Stimulated activated CD4-positive, alpha-beta T cell treated with anti-CD3 and anti-CD28 coated beads, Interleukin-2, amount 100 ng/mL, for 48 hours (primary cell): ENCODE measurements at regions not wholly inside any gene's neighbourhood (a gene's known extent, or its start where the extent isn't known, plus 50 kb on each side); places are given as distances from the start of the nearest gene placed in this dataset.

Experiments
- DNase-seq, 2 donors: peaks; one replicate each; pipeline ENCODE4 v3.0.0-alpha.2; 2020

- DNase-seq: no peak
Observed at GRCh38 chr9:108167136-108167900, 677.7 kb upstream of the KLF4 start.

DNA sequence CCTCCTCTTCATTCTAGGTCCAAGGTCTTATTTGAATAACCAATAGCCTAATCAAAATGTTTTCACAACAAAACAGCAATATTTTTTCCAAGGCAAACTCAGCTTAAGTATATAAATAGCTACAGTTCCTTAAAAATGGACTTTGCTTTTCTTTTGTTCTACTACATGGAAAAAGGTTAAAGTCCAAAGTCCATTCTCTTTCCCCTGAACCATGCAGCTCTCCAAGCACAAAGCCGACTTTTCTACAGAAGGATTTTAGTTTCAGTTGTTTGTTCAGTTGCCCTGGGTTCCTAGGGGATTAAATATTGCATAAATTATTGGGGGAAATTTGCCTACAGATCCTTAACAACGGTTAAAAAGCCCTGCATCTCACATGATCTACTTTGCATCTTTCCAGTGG is 677.0 kb upstream of the KLF4 start:
- no peak for DNase-seq

DNA sequence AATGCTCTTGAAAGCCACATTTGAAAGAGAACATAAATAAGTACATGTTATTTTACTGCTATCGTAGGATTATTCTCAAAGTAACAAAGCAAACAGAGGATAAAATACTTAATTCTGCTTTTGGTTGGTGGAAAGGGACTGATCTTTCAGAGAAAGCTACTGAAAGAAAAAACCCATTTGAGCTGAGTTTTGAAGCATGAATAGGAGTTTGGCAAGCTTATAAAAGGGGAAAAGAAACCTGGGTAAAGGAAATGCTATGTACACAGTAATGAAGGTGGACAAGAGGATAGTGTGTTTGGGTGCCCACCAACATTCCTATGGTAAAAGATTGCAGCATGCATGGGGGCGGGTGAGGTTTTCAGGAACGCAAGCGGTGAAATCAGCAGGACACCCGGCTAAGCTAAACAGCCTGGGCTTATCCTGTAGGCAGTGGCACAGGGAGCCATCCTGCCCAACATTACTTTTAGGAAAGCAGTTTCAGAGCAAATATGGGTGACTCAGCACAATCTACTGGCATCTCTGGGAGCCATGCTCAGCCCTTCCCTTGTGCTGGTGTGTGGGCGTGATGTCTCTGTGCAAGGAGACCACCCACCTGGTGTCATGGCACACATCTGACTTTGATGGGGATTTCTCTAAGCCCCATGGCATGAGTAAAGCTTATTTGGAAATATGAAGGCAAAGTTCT is 673.9 kb upstream of the KLF4 start:
- no peak for DNase-seq

DNA sequence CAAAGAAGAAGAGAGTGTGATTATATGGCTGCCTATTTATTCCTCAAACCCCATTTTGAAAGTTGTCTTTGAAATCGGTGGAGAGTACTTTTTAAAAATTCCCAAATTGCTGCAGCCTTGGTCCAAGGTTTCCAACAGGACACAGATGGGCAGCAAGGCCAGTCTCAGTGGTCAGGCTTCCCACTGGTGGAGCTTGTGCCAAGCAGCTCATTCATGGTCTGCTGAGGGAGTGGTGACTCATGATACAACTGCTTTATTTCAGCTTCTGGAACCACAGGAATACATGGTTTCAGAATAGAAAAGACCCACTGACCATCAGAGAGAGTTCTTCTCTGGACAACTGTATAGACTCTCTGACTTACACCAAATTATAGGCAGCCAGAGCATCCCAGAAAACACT is 673.1 kb upstream of the KLF4 start:
- no peak for DNase-seq

- no peak for DNase-seq
Observed at GRCh38 chr9:108161503-108161902, 671.9 kb upstream of the KLF4 start.

DNA sequence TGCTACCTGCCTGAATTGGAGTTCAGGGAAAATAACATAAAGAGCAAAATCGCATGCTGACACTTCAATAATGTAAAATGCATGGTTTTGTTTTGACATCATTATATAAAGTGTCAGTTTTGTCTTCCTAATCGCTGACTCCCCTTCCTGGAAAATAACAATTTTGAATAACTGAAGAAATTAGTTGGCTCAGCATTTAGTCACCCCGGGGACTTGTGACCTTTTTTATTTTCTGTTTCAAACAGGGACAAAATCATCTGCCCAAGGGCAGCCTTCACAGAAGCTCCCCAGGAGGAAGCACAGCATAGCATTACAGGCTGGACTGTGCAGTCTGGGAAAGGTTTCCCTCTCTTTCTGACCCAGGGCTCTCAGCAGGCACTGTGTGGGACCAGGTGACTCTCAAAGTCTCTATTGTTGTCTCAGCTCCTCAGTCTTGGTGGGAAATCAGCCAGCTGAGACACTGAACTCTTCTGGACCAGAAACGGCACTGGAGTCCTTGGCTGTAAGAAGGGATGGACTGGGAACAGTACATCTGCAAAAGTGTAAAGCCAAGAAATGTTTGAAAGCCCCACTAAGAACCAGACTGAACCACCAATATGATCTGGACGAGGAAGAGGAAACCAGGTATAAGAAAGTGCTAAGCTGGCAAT is 671.3 kb upstream of the KLF4 start:
- no peak for DNase-seq

DNA sequence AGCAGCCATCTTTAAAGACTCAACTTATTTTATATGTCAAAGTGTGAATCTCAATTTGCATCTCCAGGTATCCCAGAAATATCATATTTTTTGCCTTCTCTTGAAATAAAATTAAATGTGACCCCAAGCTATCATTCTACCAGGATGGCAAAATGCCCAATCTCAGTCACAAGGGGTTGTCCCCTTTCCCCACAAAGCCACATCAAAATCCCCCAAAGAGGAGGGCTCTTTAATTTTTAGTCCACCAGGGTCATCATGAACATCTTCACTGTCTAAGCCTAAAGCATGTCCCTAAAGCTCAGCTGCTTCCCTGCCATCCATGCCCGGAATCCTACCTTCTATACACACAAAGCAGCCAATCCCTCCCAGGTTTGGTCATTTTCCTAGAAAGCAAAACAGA is 670.5 kb upstream of the KLF4 start:
- no peak for DNase-seq

DNA sequence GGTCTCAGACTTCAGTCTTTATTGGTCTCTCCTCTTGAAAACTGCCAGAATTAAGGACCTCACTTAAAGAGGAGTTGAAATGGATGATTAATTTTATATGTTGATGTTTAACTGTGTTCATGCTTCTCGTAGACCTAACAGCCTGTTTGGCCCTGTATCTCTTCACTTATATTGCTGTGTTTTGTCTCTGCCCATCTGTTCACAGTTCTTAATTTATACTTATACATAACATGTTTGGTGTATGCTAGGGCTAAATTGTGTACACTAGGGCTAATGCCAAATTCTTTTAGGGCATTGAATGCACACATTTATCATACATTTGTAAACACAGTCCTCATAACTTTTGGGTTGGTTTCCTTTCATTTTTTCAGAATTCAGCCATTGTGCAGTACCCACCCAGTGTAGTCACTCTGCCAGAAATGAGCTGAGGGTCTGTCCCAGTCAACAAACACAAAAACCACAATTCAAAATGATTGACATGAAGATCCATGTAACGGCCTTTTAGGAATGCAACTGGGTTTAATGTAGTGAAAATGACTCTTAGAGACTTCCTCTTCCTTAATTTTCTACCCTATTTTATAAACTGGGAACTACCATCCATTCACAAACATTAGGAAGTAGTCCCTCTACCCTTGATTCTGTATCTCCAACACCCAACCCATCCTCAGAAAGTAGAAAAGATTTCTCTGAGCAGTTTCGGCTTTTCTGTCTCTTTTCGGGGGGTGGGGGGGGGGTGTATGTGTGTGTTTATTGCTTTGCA is 668.8 kb upstream of the KLF4 start:
- no peak for DNase-seq

DNA sequence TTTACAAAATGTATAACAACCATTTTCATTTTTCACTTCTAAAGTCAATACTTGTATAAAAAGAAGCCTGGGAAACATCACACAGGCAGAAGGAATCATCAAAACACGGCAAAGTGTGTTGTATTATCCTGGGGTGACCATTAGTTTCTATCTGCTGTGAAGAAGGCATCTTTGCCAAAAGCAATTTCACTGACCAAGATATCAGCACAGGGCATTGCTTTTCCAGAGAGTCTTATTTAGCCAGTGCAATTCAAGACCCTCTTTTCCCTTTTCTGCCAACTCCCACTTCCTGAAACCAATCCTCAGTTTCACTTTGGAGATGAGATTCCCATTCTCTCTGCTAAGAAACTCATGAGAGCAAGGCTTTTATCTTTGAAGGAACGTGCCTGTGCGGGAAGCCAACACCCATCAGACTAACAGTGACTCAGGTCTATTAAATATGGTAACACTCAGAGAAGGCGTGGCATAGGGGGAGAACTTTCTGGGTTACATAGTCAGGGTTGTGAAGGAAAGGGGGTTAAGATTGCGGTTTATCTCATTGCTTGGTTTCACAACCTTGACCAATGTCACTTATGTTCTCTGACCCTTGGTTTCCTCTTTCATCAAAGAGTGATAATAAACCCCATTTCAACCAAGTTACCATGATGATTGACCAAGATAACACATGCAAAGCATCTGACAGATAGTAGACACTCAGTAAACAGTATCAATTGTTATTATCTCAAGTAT is 666.9 kb upstream of the KLF4 start:
- DNase-seq: no peak

GRCh38 chr9:108153416-108153815 is 663.8 kb upstream of the KLF4 start:
- DNase-seq: no peak

GRCh38 chr9:108150736-108151586 is 661.4 kb upstream of the KLF4 start:
- DNase-seq: no peak

DNA sequence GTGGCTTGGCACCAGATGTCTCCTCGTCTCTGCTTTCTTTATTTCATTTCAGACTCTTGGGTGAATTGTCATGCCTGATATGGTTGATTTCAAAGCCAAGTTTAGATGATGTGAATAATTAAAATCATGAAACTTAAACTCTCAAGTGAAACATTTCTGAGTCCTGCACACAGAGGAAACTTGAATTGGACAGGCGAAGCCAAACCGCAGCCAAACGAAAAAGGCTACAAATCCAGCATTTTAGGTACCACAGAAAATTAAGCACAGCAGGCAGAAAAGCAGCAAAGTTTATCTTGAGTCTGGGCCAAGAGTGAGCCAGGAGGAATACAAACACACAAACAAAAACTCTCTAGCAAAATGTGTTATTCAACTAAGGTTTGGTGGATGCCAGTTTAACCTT is 659.8 kb upstream of the KLF4 start:
- no peak for DNase-seq

GRCh38 chr9:108142504-108143201 is 653.1 kb upstream of the KLF4 start:
- DNase-seq: no peak

DNA sequence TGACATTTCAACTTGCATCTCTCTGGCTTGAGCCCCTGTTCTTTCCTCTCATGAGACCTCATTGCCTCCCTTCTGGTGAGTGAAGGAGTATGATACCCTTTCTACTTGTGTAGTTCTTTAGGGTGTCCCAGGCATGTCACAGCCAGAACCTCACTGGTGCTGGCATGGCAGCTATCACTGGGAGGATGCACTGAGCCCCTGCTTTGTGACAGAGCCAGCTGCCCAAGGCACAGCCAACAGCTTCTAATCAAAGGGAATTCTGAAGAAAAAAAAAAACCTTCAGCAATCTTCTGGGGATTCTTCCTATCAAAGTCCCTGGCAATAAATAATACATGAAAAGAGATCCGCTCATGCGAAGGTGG is 652.6 kb upstream of the KLF4 start:
- DNase-seq: no peak

- no peak for DNase-seq
Observed at GRCh38 chr9:108139900-108140299, 650.3 kb upstream of the KLF4 start.

- DNase-seq: no peak
Observed at GRCh38 chr9:108138516-108138915, 648.9 kb upstream of the KLF4 start.

DNA sequence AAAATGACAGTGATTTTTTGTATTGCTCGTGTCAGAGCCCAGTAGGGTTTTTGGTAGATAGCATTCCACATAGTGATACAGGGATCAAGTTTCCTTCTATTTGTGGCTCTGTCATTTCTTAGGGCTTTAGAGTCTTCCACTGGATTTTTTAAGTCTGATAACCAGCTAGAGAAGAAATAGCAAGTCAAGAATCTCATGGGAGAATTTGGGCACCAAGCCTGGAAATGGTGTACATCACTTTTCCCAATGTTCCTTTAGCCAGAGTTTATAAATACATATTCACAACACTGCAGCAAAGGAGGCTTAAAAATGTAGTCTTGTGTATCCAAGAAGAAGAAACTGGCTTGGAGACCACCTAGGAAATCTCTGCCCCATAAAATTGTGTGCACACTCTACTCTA is 647.1 kb upstream of the KLF4 start:
- no peak for DNase-seq

DNA sequence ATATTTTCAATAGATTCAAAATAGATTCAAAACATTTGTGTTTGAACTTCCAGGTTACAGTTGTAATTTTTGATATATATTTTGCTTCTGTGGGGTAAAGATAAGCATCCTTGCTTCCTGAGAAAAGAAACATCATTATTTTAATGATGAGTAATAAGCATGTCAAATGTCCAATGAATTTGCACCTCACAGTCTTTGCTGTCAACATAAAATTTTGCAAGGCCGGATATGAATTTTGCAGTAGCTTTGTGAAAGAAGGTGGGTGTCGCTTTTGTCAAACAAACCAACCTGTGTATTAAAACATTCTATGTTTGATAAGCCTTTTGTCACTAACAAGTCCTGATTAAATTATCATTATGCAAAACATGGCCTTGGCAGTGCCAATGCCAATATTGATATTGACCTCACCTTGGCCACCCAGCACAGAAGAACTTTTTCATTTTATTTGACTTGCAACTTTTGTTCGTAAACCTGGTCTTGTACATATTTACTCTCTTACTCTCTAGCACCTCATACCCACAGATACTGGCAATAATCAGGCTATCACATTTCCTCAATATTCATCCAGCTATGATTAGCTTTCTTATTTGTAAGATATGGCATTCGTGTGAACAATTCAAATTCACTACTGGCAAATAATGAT is 645.0 kb upstream of the KLF4 start:
- no peak for DNase-seq

DNA sequence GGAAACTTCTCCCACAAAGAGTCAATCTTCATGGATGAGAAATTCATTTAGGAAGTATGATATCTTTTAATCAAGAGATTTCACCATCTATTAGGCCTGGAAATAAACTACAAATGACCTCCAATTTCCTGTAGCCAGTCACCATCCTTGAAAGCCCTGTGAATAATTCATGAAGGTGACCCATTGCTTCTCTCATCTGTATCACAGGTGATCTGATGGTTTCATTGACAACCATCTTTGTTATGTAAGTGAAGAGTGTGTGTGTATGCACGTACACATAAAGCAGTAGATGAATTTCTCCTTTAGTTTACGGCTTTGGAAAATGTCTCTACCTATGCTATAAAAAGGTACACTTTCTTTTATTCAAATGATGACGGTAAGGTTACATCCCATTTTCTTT is 644.1 kb upstream of the KLF4 start:
- no peak for DNase-seq

- no peak for DNase-seq
Observed at GRCh38 chr9:108133101-108133500, 643.5 kb upstream of the KLF4 start.

GRCh38 chr9:108130905-108131304 is 641.3 kb upstream of the KLF4 start:
- no peak for DNase-seq
